ENCODE measurements at regions not wholly inside any gene's neighbourhood (a gene's known extent, or its start where the extent isn't known, plus 50 kb on each side); places are given as distances from the start of the nearest gene placed in this dataset.

- no peak for TF ChIP-seq PAWR (CRISPR knock-in tag; IDR thresholded peaks at IDR 0.05; ENCODE audit: borderline replicate concordance)
- no peak for TF ChIP-seq MTERF4 (CRISPR knock-in tag; IDR thresholded peaks at IDR 0.05)
- TF ChIP-seq ZSCAN5A (CRISPR knock-in tag; IDR thresholded peaks at IDR 0.05; ENCODE audit: borderline replicate concordance): no peak; the same call in 1 of the 2 replicates
- TF ChIP-seq HDAC6 (IDR thresholded peaks at IDR 0.05; ENCODE audit: low read depth, low read length): no peak
- TF ChIP-seq ZNF644 (CRISPR knock-in tag; IDR thresholded peaks at IDR 0.05; ENCODE audit: low read depth): peak; percentile 81
- peak; percentile 75; the same call in 1 of the 2 replicates for TF ChIP-seq DNMT3B (CRISPR knock-in tag; conservative IDR thresholded peaks at IDR 0.05)
- no peak for TF ChIP-seq CENPT (CRISPR knock-in tag; IDR thresholded peaks at IDR 0.05; ENCODE audit: low read depth)
- TF ChIP-seq SNAI1 (CRISPR knock-in tag; IDR thresholded peaks at IDR 0.05; ENCODE audit: borderline replicate concordance): no peak
- no peak for TF ChIP-seq MXD3 (CRISPR knock-in tag; IDR thresholded peaks at IDR 0.05)
- TF ChIP-seq ZNF44 (CRISPR knock-in tag; IDR thresholded peaks at IDR 0.05): peak; percentile 68; the same call in 1 of the 2 replicates
- no peak for TF ChIP-seq CSRNP1 (CRISPR knock-in tag; IDR thresholded peaks at IDR 0.05)
- peak; percentile 63; the same call in 1 of the 2 replicates for TF ChIP-seq FOXK1 (CRISPR knock-in tag; IDR thresholded peaks at IDR 0.05; ENCODE audit: borderline replicate concordance, low read depth)
- no peak for TF ChIP-seq ARNT (IDR thresholded peaks at IDR 0.05)
- no peak for TF ChIP-seq MTF1 (CRISPR knock-in tag; IDR thresholded peaks at IDR 0.05)
- peak; percentile 88 for TF ChIP-seq PRPF4 (IDR thresholded peaks at IDR 0.05; ENCODE audit: low read depth, low read length, poor library complexity, severe bottlenecking)
- peak; percentile 64; the same call in 1 of the 2 replicates for TF ChIP-seq SP4 (CRISPR knock-in tag; IDR thresholded peaks at IDR 0.05)
- 0 out of 2 replicates have a peak, but pooled peaks have one; percentile 20 for TF ChIP-seq ZBTB43 (CRISPR knock-in tag; conservative IDR thresholded peaks at IDR 0.05)
- no peak for TF ChIP-seq CEBPZ (IDR thresholded peaks at IDR 0.05; ENCODE audit: low read length)
- TF ChIP-seq HNF4G (IDR thresholded peaks at IDR 0.05; ENCODE audit: borderline replicate concordance, low read depth, low read length): no peak
- no peak for TF ChIP-seq HNF4G (CRISPR knock-in tag; IDR thresholded peaks at IDR 0.05; ENCODE audit: borderline replicate concordance, low read depth)
These were observed 72.6 kb upstream of the ZNF184 start (continued) for GRCh38 chr6:27545271-27546046.

Data from HepG2 (cell line).